COLO668 (cell line): ENCODE measurements at regions not wholly inside any gene's neighbourhood (a gene's known extent, or its start where the extent isn't known, plus 50 kb on each side); places are given as distances from the start of the nearest gene placed in this dataset.

Experiments used
- DNase-seq: peaks from one replicate; lab custom pipeline; 2025; ENCODE audit not compliant: unreplicated experiment; lab: John Stamatoyannopoulos, UW

DNA sequence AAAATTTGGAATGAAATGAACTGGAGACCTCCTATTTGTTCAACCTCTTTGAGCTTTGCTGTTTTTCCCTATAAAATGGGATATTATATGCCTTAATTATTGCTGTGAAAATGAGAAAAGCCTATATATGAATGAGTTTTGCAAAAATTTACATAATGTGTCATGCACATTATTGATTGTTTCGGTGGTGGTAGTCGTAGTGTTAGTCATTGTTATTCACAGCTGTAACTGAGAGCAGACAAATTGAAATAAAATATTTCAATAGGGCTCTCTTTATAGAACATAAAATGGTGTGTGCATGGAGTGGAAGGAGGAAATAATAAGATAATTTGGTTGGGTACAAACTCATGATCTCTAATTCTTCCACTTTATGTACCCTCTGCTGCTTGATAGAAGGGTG, 153.7 kb upstream of the GADL1 start:
- DNase-seq, result no peak

- DNase-seq, result no peak
Observed at GRCh38 chr3:31050296-31050695, 155.8 kb upstream of the GADL1 start.

DNA sequence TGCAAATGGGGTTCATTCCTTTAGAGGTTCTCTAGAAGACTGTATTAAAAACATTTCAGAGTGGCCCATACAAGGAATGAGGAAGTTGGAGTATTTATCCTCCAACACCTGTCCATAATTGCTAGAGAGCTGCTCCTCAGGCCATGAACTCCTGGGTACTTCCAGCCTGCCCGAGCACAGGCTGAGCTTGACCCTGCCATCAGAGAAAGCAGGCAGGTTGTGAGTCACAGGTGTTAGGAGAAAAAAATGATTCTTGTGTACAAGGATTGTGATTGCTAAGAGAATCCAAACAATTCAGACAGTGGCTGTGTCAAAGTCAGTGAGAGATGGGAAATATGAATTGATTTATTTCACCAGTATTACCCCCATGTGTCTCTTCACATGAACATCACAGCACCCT, 156.8 kb upstream of the GADL1 start:
- DNase-seq, result no peak

DNA sequence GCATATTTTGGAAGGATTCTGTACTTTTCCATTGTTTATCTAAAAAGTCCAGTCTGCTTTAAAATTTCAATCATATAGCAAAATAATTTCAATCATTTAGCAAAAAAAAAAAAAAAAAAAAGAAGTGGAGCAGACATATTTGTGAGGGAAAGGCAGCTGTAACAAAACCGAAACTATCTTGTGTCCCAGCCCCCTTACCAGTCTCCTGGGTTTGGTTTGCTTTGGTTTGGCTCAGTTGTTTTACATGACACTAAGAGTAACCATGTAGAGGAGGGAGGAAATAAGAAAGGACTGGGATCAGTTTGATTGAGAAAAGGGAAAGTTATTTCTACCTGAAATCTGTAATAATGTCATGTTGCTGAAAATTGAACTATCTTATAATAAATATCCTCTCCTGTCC, 158.8 kb upstream of the GADL1 start:
- no peak for DNase-seq

DNA sequence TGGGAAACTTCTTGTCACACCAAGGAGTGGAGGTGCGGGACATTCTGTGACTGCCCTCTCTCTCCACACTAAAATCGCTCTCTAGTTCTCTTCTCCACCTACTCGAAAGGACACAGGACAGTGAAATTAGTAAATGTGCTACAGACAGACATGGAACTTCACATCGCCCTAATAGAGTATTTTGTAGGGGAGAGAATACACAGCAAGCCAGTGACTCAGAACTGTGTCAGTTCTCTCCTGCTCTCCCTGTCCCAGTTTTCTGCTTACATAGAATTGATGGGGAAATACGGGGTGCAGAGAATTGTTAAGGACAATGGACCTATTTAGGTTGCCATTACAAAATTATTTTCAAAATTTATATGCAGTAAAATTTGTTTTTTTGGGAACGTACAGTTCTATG, 159.6 kb upstream of the GADL1 start:
- no peak for DNase-seq

- no peak for DNase-seq
Observed at GRCh38 chr3:31055757-31056156, 161.3 kb upstream of the GADL1 start.

DNA sequence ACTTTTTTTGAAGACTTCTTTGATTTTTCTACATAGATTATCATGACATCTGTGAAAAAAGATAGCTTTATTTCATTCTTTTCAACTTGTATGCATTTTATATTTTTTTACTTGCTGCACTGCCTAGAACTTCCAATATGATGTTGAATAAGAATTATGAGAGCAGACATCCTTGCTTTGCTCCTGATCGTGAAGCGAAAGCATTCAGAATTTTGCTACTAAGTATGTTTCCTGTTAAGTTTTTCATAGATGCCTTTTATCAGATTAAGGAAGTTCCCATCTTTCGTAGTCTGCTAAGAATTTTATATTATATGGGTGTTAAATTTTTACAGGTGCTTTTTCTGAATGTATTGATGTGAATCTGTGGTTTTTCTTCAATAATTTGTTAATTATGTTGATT, 163.4 kb upstream of the GADL1 start:
- no peak for DNase-seq

DNA sequence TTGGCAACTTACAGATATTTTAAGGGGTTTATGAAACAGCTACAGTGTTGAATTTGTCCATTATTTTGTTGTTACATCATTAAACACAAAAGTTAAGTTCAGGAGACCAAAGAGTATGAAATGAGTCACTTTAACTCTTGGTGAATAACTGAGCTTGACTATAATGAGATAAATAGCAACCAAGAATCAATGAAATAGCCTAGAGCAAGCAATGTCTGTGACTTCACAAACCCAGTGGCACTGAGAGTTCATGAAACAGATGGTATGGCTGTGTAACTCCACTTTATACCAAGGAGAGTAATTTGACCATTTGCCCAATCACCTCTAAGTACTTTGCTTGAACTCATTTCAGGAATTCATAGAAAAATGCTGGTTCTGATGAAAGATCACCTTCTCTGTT, 169.6 kb upstream of the GADL1 start:
- no peak for DNase-seq

DNA sequence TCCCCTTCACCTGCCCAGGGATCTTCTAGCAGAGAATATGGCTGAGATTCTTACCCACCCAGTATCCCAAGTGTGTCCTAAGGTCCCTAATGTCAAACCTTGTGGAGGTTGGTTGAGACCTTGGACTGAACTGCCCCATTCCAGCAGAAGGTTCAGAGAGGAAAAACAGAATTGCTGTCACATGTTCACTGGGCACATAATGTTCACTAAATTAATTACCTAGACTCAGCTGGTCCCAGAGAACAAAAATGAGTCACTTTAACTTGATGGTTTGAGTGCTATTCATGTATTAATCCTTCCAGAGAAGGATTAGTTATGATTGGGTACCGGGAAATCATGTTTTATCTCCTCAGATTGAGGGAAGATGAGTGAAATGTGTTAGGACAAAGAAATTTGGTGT, 171.3 kb upstream of the GADL1 start:
- DNase-seq, result no peak

- no peak for DNase-seq
Observed at GRCh38 chr3:31067004-31067403, 172.5 kb upstream of the GADL1 start.

DNA sequence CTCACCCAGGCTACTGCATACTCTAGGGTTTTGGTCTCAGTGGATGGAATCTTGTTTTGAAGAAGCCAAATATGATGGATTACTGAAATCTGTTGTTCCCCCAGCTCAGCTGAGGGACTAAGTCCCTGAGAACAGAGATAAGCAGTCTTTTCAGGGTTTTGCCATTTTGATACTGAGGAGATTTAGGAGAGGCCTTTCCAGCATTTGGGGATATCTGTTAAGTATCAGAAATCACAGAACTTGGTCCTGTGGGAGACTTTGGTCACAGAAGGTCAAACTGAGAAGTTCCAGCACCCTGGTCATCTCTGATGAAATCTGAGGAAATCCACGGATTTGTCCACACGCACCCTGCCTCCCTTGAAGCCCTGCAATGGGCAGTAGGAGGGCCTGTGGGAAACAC, 181.0 kb upstream of the GADL1 start:
- DNase-seq, result no peak

- DNase-seq, result no peak
Observed at GRCh38 chr3:31075876-31076275, 181.4 kb upstream of the GADL1 start.

GRCh38 chr3:31077021-31077601, 182.7 kb upstream of the GADL1 start:
- no peak for DNase-seq

DNA sequence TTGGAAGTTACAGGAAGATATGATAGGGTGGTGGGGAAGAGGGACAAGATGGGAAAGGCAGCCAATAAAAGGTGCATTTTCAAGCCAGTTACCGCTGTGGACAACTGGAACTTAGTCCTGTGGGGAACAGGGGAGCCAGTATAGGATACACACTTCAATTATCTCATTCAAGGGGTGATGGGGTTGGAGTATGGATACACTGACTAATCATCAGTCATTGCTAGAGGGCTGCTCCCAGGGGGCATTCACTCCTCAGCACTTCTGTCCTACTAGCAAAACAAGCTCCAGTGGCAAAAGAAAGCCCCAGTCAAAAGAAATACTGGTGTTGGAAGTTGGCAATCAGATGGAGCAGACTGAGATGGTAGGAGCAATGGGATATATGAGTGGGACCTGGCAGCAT, 183.4 kb upstream of the GADL1 start:
- DNase-seq, result no peak

DNA sequence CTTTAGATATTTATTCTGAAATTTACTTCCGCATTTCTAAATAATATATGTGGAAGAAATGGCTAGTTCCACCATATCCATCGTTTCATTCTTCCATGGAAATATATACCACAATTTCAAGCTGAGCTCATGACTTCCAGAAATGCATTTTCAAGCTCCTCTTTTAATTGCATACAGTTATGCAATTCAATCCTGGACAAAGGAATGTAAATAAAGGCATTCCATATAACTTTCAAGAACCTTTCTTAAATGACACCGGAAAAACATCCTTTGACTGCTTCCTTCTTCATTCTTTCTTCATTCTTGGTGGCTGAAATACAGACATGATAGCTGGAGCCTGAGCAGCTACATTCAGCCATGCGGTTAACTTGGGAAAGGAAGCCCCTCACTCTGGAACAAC, 185.2 kb upstream of the GADL1 start:
- DNase-seq, result no peak

GRCh38 chr3:31081018-31081662, 186.7 kb upstream of the GADL1 start:
- no peak for DNase-seq

DNA sequence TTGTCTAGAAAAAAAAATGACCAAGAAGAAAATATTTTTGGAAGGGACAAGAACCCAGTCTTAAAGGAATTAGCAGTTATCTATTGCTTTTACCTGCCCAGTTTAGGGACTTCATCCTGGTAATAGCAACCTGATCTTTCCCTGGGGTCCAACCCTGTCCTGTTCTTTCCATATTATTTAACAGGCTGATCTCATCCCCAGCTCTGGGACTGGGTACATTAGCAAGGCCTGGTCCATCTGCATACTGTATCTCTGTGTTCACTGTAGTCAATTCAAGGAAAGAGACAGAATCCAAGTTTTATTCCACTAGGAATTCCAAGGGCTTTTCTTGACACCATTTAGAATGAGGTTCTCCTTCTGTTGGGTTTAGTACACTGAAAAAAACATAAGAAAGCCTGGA, 191.7 kb upstream of the GADL1 start:
- DNase-seq, result no peak

DNA sequence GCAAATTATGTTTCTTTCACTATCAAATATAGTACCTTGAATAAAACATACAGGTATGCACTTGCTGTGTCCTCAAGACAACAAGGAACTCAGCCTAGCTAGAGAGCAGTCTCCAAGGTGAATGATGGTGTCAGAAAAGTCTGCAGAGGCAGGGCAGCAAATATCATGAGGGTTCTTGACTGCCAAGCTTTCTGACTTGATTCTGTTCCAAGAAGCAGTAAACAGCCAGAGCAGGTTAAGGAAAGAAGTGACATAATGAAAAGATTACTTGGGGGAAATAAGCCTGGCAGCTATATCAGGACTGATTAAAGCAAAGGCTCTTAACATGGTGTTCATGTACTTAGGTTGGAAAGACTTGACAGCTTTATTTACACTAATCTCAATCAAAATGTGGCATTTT, 192.2 kb upstream of the GADL1 start:
- DNase-seq, result no peak

- DNase-seq, result no peak
Observed at GRCh38 chr3:31091748-31092147, 197.3 kb upstream of the GADL1 start.

DNA sequence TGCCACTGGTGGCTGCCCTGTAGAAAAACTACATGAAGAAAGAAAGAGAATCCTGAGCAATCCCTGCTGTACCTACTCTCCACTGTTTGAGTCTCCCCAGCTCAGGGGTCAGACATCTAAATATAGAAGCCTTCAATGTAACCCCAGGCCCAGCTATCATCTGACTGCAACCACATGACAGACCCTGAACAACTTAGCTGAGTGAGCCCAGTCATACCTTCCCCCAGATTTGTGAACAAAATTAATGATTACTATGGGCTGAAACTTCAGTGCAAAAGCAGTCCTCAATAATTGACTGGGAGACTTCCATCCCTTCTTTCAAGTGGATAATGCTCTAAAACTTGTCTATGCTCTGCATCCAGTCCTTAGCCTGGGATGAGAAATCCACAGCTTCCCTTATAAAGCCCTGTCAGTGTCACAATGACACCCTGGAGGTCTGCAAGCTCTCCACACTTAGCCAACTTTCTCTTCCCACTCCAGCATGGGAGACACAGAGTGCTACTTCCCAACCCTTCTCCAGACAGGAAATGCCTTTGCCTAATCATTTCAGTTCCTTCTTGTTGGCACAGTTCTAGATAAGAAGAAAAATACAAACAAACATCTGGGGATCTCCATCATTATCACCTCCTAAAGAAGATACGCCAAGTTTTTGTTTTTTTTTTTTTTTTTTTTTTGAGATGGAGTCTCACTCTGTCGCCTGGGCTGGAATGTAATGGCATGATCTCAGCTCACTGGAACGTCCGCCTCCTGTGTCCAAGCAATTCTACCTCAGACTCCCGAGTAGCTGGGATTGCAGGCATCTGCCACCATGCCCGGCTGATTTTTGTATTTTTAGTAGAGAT, 198.5 kb upstream of the GADL1 start:
- DNase-seq, result no peak

DNA sequence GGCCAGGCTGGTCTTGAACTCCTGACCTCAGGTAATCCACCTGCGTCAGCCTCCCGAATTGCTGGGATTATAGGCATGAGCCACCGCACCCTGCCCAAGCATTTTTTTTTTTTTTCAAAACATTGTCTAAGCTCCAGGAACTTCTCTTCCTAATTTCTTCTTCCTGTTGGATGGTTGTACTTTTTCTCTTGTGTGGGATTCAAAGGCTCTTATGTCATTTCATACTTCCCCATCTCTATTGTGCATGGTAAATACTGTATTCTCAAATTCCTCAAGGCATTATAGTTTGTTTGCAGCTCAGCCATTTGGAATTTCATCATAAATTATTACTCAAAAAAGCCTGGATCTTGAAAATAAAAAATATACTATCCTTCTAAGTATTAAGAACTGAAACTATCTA, 199.1 kb upstream of the GADL1 start:
- no peak for DNase-seq

DNA sequence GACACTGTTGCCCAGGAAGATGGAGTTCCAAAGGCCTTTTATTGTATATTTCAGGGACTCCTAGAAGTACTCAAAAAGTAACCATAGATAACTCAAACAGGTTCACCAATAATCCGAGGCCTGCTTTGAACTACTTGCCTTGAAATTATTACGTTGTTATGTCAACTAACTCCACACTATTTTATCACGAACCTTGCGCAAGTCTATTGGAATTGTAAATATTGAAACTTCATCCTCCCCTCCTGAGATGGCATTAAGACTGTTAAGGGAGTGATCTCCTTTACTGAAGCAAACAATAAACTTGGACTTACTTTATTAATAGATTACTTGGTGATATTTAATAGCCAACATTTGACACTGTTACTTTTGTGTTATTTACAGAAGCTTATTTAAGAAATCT, 199.6 kb upstream of the GADL1 start:
- DNase-seq, result no peak
